ENCODE measurements at regions not wholly inside any gene's neighbourhood (a gene's known extent, or its start where the extent isn't known, plus 50 kb on each side); places are given as distances from the start of the nearest gene placed in this dataset.

DNA sequence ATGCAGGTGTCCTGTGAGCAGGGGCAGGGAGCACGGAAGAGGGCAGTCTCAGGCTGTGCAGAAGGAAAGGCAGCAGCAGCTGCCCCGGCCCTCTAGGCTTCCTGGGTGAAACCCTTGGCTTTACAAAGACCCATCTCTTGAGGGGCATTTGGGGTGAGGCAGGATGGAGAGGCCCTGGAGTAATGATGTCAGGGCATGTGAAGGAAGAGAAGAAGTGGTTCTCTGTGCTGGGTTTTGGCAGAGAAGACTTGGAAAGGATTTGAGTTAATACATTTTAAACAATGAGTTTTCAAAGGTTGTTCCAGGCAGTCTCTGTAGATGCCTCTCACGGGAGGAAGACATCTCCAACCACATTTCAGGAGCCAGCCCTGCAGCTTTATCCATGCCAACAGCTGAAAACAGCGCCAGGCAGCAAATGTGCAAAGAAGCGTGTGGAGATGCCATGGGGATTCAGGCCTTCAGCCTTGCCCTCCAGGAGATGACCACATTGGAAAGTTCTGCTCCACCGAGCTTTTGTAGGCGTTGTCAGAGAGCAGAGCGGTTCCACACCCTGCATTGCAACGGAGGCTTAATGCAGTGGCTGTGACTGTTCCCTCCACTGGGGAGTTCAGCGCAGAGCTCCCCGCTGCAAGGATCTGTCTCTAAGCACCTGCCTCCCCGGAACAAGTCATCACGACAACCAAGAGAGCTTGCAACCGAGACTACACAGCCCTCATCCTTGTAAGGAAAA lies 322.8 kb downstream of the UQCRFS1 start:
- TF ChIP-seq, protein P1, sequence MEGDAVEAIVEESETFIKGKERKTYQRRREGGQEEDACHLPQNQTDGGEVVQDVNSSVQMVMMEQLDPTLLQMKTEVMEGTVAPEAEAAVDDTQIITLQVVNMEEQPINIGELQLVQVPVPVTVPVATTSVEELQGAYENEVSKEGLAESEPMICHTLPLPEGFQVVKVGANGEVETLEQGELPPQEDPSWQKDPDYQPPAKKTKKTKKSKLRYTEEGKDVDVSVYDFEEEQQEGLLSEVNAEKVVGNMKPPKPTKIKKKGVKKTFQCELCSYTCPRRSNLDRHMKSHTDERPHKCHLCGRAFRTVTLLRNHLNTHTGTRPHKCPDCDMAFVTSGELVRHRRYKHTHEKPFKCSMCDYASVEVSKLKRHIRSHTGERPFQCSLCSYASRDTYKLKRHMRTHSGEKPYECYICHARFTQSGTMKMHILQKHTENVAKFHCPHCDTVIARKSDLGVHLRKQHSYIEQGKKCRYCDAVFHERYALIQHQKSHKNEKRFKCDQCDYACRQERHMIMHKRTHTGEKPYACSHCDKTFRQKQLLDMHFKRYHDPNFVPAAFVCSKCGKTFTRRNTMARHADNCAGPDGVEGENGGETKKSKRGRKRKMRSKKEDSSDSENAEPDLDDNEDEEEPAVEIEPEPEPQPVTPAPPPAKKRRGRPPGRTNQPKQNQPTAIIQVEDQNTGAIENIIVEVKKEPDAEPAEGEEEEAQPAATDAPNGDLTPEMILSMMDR (IDR thresholded peaks at IDR 0.05; ENCODE audit: low read depth, low read length, missing control alignments), result no peak
- DNase-seq (ENCODE audit: low read depth), result no peak
- no peak overlapping the region for H3K4me3 ChIP-seq (ENCODE audit: low read depth, low read length)

DNA sequence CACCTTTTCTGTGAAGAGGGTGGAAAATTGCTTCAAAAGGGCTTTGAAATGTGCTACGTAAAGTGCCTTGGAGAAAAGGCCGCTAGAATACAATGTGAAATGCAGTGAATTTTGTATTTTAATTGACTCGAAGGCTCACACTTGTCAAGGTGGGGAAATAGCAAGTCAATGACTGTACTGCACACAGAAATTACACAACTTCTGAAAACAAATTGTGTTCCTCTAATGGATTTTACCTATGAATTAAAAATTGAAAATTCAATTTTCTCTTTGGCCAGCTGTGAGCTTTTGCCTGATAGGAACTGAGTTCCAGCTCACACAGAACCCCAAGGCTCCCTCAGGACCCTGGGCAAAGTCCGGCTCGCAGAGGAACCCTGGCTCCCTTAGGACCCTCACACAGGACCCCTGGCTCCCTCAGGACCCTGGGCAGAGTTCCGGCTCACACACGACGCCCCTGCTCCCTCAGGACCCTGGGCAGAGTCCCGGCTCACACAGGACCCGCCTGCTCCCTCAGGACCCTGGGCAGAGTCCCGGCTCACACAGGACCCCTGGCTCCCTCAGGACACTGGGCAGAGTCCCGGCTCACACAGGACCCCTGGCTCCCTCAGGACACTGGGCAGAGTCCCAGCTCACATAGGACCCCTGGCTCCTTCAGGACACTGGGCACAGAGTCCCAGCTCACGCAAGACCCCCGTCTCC lies 324.9 kb downstream of the UQCRFS1 start:
- no peak for DNase-seq (ENCODE audit: low read depth)
- TF ChIP-seq, protein P1 (IDR thresholded peaks at IDR 0.05; ENCODE audit: low read depth, low read length, missing control alignments), result no peak
- no peak overlapping the region for H3K4me3 ChIP-seq (ENCODE audit: low read depth, low read length)

DNA sequence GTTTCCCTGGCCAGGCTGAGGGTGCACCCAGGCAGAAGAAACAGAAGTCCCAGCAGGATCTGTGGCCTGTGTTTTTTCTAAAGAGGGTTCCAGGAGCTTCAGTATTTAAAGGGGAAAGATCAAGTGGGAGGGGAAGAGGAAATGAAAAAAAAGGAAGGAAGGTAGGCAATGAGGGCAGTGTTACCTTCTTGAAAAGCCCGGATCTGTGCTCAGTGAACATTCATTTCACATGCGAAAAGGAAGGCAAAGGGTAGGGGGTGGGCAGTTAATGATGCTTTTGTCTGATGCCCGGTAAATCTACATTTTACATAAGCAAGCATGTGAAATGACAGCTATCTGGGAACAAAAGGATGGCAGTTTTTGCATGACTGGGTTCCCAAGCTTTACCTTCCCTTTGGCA lies 326.2 kb downstream of the UQCRFS1 start:
- TF ChIP-seq, protein P1 (IDR thresholded peaks at IDR 0.05; ENCODE audit: low read depth, low read length, missing control alignments), result no peak
- H3K4me3 ChIP-seq (ENCODE audit: low read depth, low read length), result no peak overlapping the region
- no peak for DNase-seq (ENCODE audit: low read depth)

DNA sequence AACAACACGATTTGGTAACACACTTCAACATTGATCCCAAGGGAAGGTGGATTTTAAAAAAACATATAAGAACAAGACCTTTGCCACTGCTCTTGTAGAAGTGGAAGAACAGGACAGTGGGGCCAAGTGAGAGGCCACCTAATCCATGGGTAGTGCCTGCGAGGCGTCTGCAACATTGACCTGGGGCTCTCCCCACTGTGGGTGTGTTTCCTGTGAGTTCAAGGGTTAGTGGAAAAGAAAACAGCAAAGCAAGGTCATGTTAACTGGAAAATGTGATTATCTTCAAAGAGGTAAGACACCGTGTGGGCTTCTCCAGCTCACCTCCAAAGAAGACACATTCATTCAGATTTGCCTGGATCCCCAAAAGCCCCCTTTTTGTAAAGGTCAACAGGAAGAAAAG lies 327.0 kb downstream of the UQCRFS1 start:
- no peak overlapping the region for H3K4me3 ChIP-seq (ENCODE audit: low read depth, low read length)
- TF ChIP-seq, protein P1 (IDR thresholded peaks at IDR 0.05; ENCODE audit: low read depth, low read length, missing control alignments), result no peak
- DNase-seq (ENCODE audit: low read depth), result no peak

DNA sequence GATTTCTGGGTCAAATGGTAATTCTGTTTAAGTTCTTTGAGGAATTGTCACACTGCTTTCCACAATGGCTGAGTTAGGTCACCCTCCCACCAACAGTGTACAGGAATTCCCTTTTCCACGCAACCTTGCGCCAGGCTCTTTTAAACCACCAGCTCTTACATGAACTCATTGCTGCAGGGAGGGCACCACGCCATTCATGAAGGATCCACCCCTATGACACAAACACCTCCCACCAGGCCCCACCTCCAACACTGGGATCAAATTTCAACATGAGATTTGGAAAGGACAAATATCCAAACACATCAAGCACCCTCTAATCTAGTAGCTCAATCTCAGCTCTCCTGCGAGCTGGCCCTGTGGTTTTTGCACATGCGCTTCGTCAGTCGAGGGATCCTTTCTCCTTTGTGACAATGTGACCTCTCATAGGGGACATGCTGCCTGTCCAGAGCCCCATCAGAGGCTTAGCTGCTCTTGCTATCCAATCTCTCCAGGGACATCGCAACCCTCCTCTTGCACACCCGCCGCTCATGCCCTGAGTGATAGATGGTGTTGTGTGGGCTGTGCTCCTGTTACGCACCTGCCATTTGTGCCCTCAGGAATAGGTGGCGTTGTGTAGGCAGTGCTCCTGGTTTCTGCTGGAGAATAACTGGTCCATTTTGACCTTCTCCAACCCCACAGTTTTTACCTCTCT lies 328.0 kb downstream of the UQCRFS1 start:
- TF ChIP-seq, protein P1 (IDR thresholded peaks at IDR 0.05; ENCODE audit: low read depth, low read length, missing control alignments), result no peak
- DNase-seq (ENCODE audit: low read depth), result no peak
- H3K4me3 ChIP-seq (ENCODE audit: low read depth, low read length), result no peak overlapping the region

DNA sequence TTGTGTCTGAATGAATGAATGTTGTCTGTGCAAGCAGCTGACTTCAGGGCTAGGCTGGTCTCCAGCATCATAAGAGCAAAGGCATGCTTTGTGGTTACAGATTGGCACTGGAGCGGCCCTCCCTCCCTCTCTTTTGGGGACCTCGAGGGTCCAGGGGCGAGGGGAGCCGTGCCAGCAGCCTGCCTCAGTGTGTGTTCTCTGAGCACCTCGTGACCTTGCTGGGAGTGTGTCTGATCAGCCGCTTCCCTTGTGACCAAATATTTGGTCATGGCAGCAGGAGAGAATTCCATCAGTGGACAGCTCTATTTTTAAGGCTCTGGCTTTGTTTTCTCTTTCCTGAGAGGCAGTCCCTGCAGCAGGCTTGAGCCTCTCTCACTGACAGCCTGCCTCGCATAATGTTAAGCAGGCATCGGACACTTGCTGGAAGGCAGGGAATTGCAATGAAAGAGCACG lies 329.7 kb downstream of the UQCRFS1 start:
- TF ChIP-seq, protein P1 (IDR thresholded peaks at IDR 0.05; ENCODE audit: low read depth, low read length, missing control alignments), result no peak
- no peak for DNase-seq (ENCODE audit: low read depth)
- no peak overlapping the region for H3K4me3 ChIP-seq (ENCODE audit: low read depth, low read length)
